Urothelium cell line (cell line): ENCODE measurements at regions not wholly inside any gene's neighbourhood (a gene's known extent, or its start where the extent isn't known, plus 50 kb on each side); places are given as distances from the start of the nearest gene placed in this dataset.

Experiments
- DNase-seq: peaks from one replicate; pipeline ENCODE4 v3.0.0; 2011; ENCODE audit warnings: low spot score, mixed read lengths
- FAIRE-seq: peaks from 2 replicates; lab custom pipeline; 2011; peaks lifted over from hg19 to GRCh38; lab: Jason Lieb, UNC

- FAIRE-seq (no peak), DNase-seq (no peak)
Measured at GRCh38 chr14:84403585-84403984, 1126.4 kb upstream of the FLRT2 start.

DNA sequence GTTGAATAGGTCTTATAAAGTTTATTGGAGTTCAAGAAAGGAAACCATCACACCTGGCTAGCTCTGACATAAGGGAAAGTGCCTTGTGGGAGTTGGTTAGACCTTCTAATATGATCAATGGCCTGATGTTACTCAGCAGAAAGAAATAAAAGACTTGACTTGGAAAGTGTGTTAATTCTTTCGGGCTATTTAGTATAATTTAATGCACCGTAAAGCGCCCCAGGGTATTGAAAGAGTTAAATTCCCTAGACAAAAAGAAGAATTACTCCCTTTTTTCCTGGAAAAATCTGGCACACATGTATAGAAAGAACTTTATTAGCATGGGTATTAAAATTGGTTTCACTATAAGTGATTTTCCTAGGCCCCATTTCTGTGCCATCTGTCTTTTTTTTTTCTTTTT is 1125.7 kb upstream of the FLRT2 start:
- no peak for FAIRE-seq

DNA sequence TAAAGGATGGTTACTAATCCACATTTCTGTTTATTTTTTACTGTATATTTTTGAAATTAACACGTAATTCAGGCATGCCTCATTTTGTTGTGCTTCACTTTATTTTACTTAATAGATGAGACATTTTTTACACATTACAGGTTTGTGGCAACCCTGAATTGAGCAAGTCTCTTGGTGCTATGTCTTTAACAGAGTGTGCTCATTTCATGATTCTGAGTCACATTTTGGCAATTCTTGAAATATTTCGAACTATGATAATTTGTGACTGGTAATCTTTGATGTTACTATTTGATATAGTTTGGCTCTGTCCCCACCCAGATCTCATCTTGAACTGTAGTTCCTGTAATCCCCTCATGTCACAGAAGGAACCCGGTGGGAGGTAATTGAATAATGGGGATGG is 1120.5 kb upstream of the FLRT2 start:
- no peak for DNase-seq
- no peak for FAIRE-seq

More for the DNA sequence above, 1125.7 kb upstream of the FLRT2 start:
- no peak for DNase-seq

DNA sequence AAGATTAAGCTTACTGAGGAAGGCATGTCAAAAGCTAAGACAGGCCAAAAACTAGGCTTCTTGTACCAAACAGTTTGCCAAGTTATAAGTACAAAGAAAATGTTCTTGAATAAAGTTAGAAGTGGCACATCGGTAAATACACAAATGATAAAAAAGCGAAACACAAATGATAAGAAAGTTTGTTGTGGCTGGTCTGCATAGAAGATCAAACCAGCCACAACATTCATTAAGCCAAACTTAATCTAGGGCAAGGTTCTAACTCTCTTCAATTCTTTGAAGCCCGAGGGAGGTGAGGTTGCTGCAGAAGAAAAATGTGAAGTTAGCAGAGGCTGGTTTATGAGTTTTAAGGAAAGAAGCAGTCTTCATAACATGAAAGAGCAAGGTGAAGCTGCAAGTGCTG is 1119.6 kb upstream of the FLRT2 start:
- no peak for DNase-seq
- FAIRE-seq, result no peak

GRCh38 chr14:84420221-84420620 is 1109.7 kb upstream of the FLRT2 start:
- no peak for DNase-seq
- FAIRE-seq, result no peak

- FAIRE-seq, result no peak
- no peak for DNase-seq
Measured at GRCh38 chr14:84421621-84422020, 1108.3 kb upstream of the FLRT2 start.

DNA sequence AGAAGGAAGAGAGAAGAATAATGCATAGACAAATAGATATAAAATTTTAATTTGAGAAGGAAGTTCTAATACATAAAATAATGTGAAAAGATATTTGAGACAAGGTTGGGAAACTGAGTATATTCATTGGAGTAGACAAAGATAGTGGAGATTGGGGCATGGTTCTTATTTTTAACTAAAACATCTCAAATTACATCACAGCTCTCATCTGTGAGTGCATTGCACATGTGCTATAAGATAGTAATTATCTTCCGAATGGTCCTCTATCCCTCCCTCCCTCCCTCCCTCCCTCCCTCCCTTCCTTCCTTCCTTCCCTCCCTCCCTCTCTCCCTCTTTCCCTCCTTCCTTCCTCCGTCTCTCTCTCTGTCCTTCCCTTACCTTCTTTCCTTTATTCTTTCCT is 1104.0 kb upstream of the FLRT2 start:
- FAIRE-seq, result no peak

DNA sequence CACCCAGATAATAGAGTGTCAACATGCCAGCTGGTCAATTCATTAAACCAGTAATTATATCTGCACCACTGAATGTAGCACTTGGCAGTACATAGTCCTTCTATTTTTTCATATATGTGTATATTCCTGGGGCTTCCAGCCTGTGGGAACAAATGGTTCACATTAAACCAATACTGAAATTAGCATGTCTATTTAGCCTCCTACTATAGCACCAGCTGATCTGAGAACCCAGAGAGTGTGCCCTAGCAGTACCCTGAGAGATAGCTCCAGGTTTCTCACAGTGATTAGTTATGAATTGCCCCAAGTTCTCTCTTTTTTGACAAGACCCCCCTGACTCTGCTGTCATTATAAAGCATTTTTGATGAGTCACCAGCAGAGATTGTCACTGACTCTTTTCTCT is 1097.3 kb upstream of the FLRT2 start:
- DNase-seq (no peak), FAIRE-seq (no peak)

More for the DNA sequence above, 1104.0 kb upstream of the FLRT2 start:
- no peak for DNase-seq

GRCh38 chr14:84433961-84434360 is 1096.0 kb upstream of the FLRT2 start:
- no peak for DNase-seq
- no peak for FAIRE-seq

- no peak for FAIRE-seq
- DNase-seq, result no peak
Measured at GRCh38 chr14:84435820-84436324, 1094.1 kb upstream of the FLRT2 start.

- DNase-seq (no peak), FAIRE-seq (no peak)
Measured at GRCh38 chr14:84436528-84436927, 1093.4 kb upstream of the FLRT2 start.

DNA sequence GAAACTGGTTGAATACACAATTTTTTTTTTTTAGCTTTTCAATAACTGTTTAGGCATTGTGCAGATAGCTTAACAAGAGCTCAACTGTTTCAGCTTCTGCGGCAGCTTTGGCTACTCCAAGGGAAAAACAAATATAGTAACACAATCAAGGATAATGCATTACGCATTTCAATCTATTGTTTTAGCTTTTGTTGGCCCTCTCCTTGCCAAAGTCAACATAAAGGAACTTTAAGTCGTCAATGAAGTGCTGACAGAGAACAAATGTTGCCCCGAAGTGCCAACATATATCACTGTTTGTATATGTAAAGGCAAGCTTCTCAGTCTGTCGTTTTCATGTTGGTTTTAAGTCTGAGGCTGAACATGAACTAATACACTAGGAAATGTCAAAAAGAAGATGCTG is 1087.4 kb upstream of the FLRT2 start:
- FAIRE-seq, result no peak
- DNase-seq, result no peak

- no peak for FAIRE-seq
- no peak for DNase-seq
Measured at GRCh38 chr14:84445486-84445885, 1084.5 kb upstream of the FLRT2 start.

DNA sequence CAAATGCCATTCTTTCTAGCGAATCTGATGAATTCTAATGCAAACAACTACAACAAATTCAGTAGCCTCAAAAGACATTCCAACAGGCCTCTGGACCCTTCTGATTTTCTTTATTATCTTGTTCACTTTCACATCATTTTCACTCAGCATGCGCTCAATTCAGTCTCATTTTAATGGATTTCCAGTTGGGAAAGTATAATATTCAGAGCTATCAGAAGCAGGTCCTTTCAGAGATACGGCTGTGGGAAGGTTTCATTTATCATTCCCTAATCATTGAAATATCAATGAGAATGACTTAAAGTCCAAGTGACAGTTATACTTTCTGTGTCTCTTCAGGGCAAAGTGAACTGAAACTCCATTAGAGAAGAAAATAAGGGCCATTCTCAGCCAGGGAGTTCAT is 1083.7 kb upstream of the FLRT2 start:
- FAIRE-seq (no peak), DNase-seq (no peak)

- DNase-seq (no peak), FAIRE-seq (no peak)
Measured at GRCh38 chr14:84453307-84453950, 1076.5 kb upstream of the FLRT2 start.

- FAIRE-seq (no peak), DNase-seq (no peak)
Measured at GRCh38 chr14:84454114-84454513, 1075.8 kb upstream of the FLRT2 start.

DNA sequence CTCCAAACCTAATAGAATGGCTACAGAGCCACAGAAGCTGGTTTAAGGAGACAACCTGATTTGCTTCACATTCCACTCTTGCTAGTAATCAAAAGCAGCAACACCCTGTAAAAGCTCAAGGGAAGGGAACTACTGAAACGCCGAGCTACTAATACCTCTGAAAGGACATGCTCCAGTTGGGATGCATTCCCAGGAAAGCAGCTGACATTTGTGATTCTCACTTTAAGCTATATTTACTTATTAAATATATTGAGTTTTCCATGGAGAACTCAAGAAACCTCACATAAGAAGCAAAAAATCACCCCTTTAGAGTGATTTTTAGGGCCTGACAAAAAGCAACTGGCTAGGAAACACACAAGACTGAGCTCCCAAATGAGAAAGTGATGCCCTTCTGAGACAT is 1073.0 kb upstream of the FLRT2 start:
- DNase-seq (no peak), FAIRE-seq (no peak)

DNA sequence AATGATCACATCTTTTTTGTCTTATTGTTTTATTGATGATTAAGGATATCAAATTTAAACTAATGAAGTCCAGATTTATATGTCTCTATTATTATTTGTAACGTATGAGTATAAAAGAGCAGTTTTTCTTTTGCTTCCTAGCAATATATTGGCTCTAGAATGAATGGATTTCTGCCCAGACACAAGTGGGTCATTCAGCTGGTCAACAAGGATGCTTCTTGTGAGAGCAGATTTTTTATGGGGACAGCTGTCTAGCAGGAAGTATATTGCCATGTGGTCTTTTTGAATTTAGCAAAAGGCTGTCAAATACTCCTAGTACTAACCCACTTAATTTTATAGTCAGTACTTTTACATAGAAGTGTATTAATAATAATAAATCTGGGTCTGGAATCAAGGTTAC is 1071.1 kb upstream of the FLRT2 start:
- FAIRE-seq, result no peak
- no peak for DNase-seq

DNA sequence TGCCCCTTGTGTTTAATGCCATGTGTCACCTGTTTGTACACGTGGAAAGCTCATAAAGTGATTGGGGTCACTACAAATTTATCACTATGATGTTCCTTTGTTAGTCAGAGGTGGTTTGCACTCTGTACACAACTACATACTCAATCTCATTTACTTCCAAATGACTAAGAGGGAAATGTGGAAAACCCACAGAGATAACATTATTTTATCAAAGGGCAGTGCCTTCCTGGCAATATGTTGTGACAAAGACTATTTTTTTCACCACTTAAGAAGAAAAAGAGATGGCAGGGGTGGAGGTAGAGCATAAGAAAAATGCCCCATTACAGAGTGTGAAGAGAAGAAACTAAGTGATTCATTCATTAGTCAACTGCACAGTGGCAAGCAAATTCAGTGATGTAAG is 1064.1 kb upstream of the FLRT2 start:
- no peak for FAIRE-seq
- no peak for DNase-seq

DNA sequence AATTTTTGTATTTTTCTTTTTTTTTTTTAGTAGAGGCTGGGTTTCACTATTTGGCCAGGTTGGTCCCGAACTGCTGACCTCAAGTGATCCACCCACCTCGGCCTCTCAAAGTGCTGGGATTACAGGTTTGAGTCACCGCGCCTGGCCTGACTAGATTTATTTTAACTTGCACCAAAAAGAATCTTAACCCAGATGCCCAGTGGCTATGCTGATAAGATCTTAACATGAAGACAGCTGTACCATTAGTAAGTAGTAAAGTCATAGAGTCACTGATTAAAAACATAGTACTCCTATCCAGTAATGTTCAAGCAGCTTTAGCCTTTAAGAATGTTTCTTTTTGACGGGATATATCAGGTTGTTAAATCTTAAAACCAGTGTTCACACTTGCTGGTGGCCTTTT is 1061.8 kb upstream of the FLRT2 start:
- no peak for FAIRE-seq
- DNase-seq, result no peak

DNA sequence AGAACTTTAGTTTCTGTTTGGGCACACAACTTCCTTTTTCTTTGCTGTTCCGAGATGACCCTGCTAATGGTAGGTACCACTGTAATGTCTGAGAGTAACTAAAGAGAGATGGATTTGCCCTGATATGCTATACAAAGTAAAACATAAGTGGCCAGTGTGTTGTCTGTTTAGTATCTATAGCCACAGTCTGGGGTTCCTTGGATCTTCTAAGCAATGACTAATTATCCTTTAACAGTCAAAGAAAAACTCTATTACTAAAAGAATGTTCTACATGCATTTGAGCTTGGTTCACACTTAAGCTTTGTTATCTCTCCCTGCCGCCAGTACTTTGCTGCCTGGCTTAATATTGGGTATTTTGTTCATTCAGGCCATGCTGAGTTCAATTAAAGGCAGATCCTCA is 1051.9 kb upstream of the FLRT2 start:
- DNase-seq, result no peak
- FAIRE-seq, result no peak

DNA sequence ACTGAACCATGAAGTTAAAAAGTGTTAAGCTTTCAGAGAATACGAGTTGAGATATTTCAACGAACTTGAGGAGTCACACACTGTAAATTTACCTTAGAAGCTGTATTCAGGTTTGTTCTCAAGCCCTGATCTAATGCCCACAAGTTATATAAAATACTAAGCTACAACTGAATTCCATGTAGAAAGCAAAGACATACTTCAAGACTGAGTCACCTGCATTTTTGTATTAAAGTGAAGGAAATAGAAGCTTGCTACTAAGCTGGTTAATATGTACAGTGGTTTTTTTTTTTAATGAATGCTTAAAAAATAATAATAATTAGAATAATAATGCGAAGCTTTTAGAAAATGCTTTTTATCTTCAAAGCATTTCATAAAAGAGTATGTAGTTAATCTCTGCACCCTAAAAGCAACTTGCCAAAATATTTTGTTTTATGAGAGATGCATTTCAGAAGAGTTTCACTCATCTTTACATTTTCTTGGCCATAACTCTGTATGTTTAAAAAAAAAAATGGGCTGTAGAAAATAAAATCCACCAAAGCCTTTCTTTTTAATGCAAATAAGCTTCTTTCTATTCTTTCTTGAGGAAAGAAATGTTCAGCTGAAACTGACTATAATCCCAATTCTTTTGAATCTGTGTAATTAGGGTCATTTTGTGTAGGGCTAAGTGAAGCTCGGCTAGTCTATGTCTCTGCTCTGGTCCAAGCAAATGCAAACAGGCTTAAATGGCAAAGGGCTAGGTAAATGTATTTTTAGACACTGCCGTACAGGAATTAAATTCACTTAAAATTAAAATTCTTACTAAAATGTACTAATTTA is 1047.5 kb upstream of the FLRT2 start:
- no peak for FAIRE-seq
- peak; percentile 39 for DNase-seq
